ENCODE measurements at regions not wholly inside any gene's neighbourhood (a gene's known extent, or its start where the extent isn't known, plus 50 kb on each side); places are given as distances from the start of the nearest gene placed in this dataset.

- no peaks in the 10 kb centered on the region for H4K20me1 ChIP-seq (ENCODE audit: insufficient read depth, low read length)
- H3K9me3 ChIP-seq (ENCODE audit: low read depth, low read length): no peaks in the 10 kb centered on the region
- H2AFZ ChIP-seq (ENCODE audit: low read length): no peak overlapping the region
- no peak overlapping the region for H3K4me2 ChIP-seq (ENCODE audit: insufficient read depth, low read length)
- H3K4me1 ChIP-seq (ENCODE audit: insufficient read depth, low read length): no peaks in the 10 kb centered on the region
- H3K4me3 ChIP-seq (ENCODE audit: insufficient read depth, low read length): no peak overlapping the region
- no peak overlapping the region for H3K27ac ChIP-seq (ENCODE audit: low read depth, low read length)
- H3K79me2 ChIP-seq (ENCODE audit: insufficient read depth, low read length): no peaks in the 10 kb centered on the region
- no peak for TF ChIP-seq CTCF (IDR thresholded peaks at IDR 0.05; ENCODE audit: extremely low read depth, low read depth, low read length)
- H3K27me3 ChIP-seq (ENCODE audit: insufficient read depth, low read length): no peaks in the 10 kb centered on the region
- no peak for DNase-seq (ENCODE audit: insufficient read length, low spot score, missing footprints)
- no peaks in the 10 kb centered on the region for H3K36me3 ChIP-seq (ENCODE audit: insufficient read depth, low read length)
Measured at GRCh38 chr4:100881283-100881682, 363.5 kb upstream of the EMCN start.

- H2AFZ ChIP-seq (ENCODE audit: low read length): no peak overlapping the region
- TF ChIP-seq CTCF (IDR thresholded peaks at IDR 0.05; ENCODE audit: extremely low read depth, low read depth, low read length): no peak
- no peaks in the 10 kb centered on the region for H3K79me2 ChIP-seq (ENCODE audit: insufficient read depth, low read length)
- H3K27ac ChIP-seq (ENCODE audit: low read depth, low read length): no peak overlapping the region
- DNase-seq (ENCODE audit: insufficient read length, low spot score, missing footprints): no peak
- H3K4me1 ChIP-seq (ENCODE audit: insufficient read depth, low read length): no peaks in the 10 kb centered on the region
- no peaks in the 10 kb centered on the region for H3K36me3 ChIP-seq (ENCODE audit: insufficient read depth, low read length)
- no peaks in the 10 kb centered on the region for H3K9me3 ChIP-seq (ENCODE audit: low read depth, low read length)
- no peak overlapping the region for H3K4me3 ChIP-seq (ENCODE audit: insufficient read depth, low read length)
- no peaks in the 10 kb centered on the region for H4K20me1 ChIP-seq (ENCODE audit: insufficient read depth, low read length)
- H3K4me2 ChIP-seq (ENCODE audit: insufficient read depth, low read length): no peak overlapping the region
- H3K27me3 ChIP-seq (ENCODE audit: insufficient read depth, low read length): no peaks in the 10 kb centered on the region
Measured at GRCh38 chr4:100880011-100880410, 362.2 kb upstream of the EMCN start.

- no peaks in the 10 kb centered on the region for H3K27me3 ChIP-seq (ENCODE audit: insufficient read depth, low read length)
- DNase-seq (ENCODE audit: insufficient read length, low spot score, missing footprints): no peak
- H3K9me3 ChIP-seq (ENCODE audit: low read depth, low read length): no peaks in the 10 kb centered on the region
- H3K4me1 ChIP-seq (ENCODE audit: insufficient read depth, low read length): no peaks in the 10 kb centered on the region
- no peak overlapping the region for H3K4me3 ChIP-seq (ENCODE audit: insufficient read depth, low read length)
- no peak overlapping the region for H2AFZ ChIP-seq (ENCODE audit: low read length)
- H3K36me3 ChIP-seq (ENCODE audit: insufficient read depth, low read length): no peaks in the 10 kb centered on the region
- H4K20me1 ChIP-seq (ENCODE audit: insufficient read depth, low read length): no peaks in the 10 kb centered on the region
- no peak overlapping the region for H3K27ac ChIP-seq (ENCODE audit: low read depth, low read length)
- no peaks in the 10 kb centered on the region for H3K79me2 ChIP-seq (ENCODE audit: insufficient read depth, low read length)
- no peak overlapping the region for H3K4me2 ChIP-seq (ENCODE audit: insufficient read depth, low read length)
- no peak for TF ChIP-seq CTCF (IDR thresholded peaks at IDR 0.05; ENCODE audit: extremely low read depth, low read depth, low read length)
Measured at GRCh38 chr4:100879471-100879870, 361.6 kb upstream of the EMCN start.

- Histone ChIP-seq H4K20me1 (ENCODE audit: insufficient read depth, low read length) (no peaks in the 10 kb centered on the region), H3K27ac (ENCODE audit: low read depth, low read length) (no peak overlapping the region), H3K4me1 (ENCODE audit: insufficient read depth, low read length) (no peaks in the 10 kb centered on the region), H3K9me3 (ENCODE audit: low read depth, low read length) (no peaks in the 10 kb centered on the region), H2AFZ (ENCODE audit: low read length) (no peak overlapping the region), H3K79me2 (ENCODE audit: insufficient read depth, low read length) (no peaks in the 10 kb centered on the region), H3K4me3 (ENCODE audit: insufficient read depth, low read length) (no peak overlapping the region), H3K27me3 (ENCODE audit: insufficient read depth, low read length) (no peaks in the 10 kb centered on the region), H3K36me3 (ENCODE audit: insufficient read depth, low read length) (no peaks in the 10 kb centered on the region), H3K4me2 (ENCODE audit: insufficient read depth, low read length) (no peak overlapping the region)
- DNase-seq (ENCODE audit: insufficient read length, low spot score, missing footprints): no peak
- no peak for TF ChIP-seq CTCF (IDR thresholded peaks at IDR 0.05; ENCODE audit: extremely low read depth, low read depth, low read length)
Measured at GRCh38 chr4:100876546-100876945, 358.7 kb upstream of the EMCN start.

Data from osteoblast (primary cell).